AG10803 (cell line): ENCODE measurements at regions not wholly inside any gene's neighbourhood (a gene's known extent, or its start where the extent isn't known, plus 50 kb on each side); places are given as distances from the start of the nearest gene placed in this dataset.

ENCODE experiments used
- DNase-seq: peaks from one replicate; pipeline ENCODE4 v3.0.0; 2010; ENCODE audit warnings: low read depth
- H3K4me3 ChIP-seq: 2 replicates; pipeline ENCODE4 v1.5.1; 2011; ENCODE audit warnings: mild to moderate bottlenecking, low read length, control low read depth
- CTCF ChIP-seq: conservative IDR thresholded peaks from 2 replicates; pipeline ENCODE4 v1.5.1; 2011; ENCODE audit warnings: mild to moderate bottlenecking, low read length, control low read depth, inconsistent platforms

- no peak for DNase-seq
- no peak for TF ChIP-seq CTCF
- H3K4me3 ChIP-seq, result no peak overlapping the region
Observed at GRCh38 chr6:167774881-167775280, 51.8 kb upstream of the AFDN start.

DNA sequence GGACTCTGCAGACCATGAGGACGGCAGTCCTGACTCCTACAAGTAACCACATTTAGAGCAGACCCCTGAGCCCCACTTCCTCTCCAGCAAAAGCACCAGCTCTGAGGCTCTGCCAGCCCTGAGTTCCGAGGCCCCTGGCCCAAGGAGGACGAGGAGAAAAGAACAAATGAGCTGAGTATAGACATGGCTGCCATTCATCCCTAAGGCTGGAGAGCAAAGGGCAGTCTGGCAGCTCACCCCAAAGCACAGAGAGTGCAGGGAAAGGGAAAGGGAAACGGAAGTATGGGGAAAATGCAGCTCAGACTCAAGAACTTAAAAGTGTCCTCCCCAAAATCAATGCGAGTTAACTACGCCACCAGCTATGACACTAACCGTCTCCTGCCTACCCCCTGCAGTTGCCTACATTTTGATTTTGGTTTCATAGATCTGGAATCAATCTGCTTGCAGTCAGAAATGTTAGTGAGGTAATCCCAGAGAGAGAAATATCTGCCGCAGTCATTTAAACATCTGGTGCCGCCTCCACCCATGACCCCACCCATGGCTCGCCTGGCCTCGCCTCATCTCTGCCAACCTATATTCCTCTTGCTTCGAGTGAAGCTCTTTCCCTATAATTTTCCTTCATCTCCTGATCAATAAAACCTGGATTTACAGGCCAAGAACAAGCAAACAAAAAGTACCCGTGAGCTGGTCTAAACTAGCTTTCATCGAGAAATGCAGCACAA, 49.6 kb upstream of the AFDN start:
- no peak overlapping the region for H3K4me3 ChIP-seq
- TF ChIP-seq CTCF, result no peak
- no peak for DNase-seq
